GM23248 (cell line): ENCODE measurements at regions not wholly inside any gene's neighbourhood (a gene's known extent, or its start where the extent isn't known, plus 50 kb on each side); places are given as distances from the start of the nearest gene placed in this dataset.

Experiments used
- DNase-seq: peaks from one replicate; pipeline ENCODE4 v3.0.0-alpha.2; 2015
- H2AFZ ChIP-seq: fragments of 200-600 bp; sonication (generic); 2 replicates; pipeline ENCODE4 v1.6.1; 2016; ENCODE audit warnings: antibody characterized with exemption
- H3F3A ChIP-seq: fragments of 200-600 bp; sonication (generic); 2 replicates; pipeline ENCODE4 v1.6.1; 2016; ENCODE audit warnings: mild to moderate bottlenecking, antibody characterized with exemption, mixed run types; ENCODE audit not compliant: insufficient read depth
- H3K27ac ChIP-seq: fragments of 200-600 bp; sonication (generic); 2 replicates; pipeline ENCODE4 v1.5.1; 2016; ENCODE audit warnings: mild to moderate bottlenecking
- H3K27me3 ChIP-seq: fragments of 200-600 bp; sonication (generic); replicated peaks from 2 replicates; pipeline ENCODE4 v1.6.1; 2016; ENCODE audit warnings: mild to moderate bottlenecking; ENCODE audit not compliant: insufficient read depth
- H3K36me3 ChIP-seq: fragments of 200-600 bp; sonication (generic); 2 replicates; pipeline ENCODE4 v1.6.1; 2016; ENCODE audit warnings: low read depth, mild to moderate bottlenecking
- H3K4me1 ChIP-seq: fragments of 200-600 bp; sonication (generic); 2 replicates; pipeline ENCODE4 v1.6.1; 2016; ENCODE audit warnings: mild to moderate bottlenecking; ENCODE audit not compliant: insufficient read depth
- H3K4me2 ChIP-seq: fragments of 200-600 bp; sonication (generic); one replicate; pipeline ENCODE4 v1.6.1; 2016; ENCODE audit warnings: mild to moderate bottlenecking; ENCODE audit not compliant: unreplicated experiment
- H3K4me3 ChIP-seq: fragments of 200-600 bp; sonication (generic); 2 replicates; pipeline ENCODE4 v1.5.1; 2016; ENCODE audit warnings: mild to moderate bottlenecking
- H3K79me2 ChIP-seq: fragments of 200-600 bp; sonication (generic); 2 replicates; pipeline ENCODE4 v1.6.1; 2016; ENCODE audit warnings: mild to moderate bottlenecking; ENCODE audit not compliant: insufficient read depth
- H3K9ac ChIP-seq: fragments of 200-600 bp; sonication (generic); 2 replicates; pipeline ENCODE4 v1.6.1; 2016; ENCODE audit warnings: mild to moderate bottlenecking
- H3K9me2 ChIP-seq: fragments of 200-600 bp; sonication (generic); 2 replicates; pipeline ENCODE4 v1.6.1; 2016; ENCODE audit warnings: mixed run types, mild to moderate bottlenecking, moderate library complexity; ENCODE audit not compliant: insufficient read depth
- H3K9me3 ChIP-seq: fragments of 200-600 bp; sonication (generic); one replicate; pipeline ENCODE4 v1.6.1; 2017; ENCODE audit warnings: low read depth
- H4K20me1 ChIP-seq: fragments of 200-600 bp; sonication (generic); 2 replicates; pipeline ENCODE4 v1.6.0; 2016; ENCODE audit not compliant: insufficient read depth
- EZH2 ChIP-seq: fragments of 200-600 bp; sonication (generic); IDR thresholded peaks from 2 replicates; pipeline ENCODE4 v1.6.1; 2018; ENCODE audit warnings: antibody characterized with exemption, mild to moderate bottlenecking; ENCODE audit not compliant: insufficient read depth, poor library complexity, severe bottlenecking
- EZH2phosphoT487 ChIP-seq: fragments of 200-600 bp; sonication (generic); IDR thresholded peaks from 2 replicates; pipeline ENCODE4 v1.6.1; 2018; ENCODE audit warnings: antibody characterized with exemption, moderate library complexity, mild to moderate bottlenecking, low read depth; ENCODE audit not compliant: insufficient read depth
- WGBS, 2 experiments: methylation state at CpG; one replicate each; pipeline ENCODE4 v1.1.6; 2015 to 2017; ENCODE audit warnings: low lambda C conversion rate in 2 of 2, low coverage in 1 of 2; ENCODE audit errors: missing lambda C conversion rate in 2 of 2; 5-methylcytosine and 5-hydroxymethylcytosine counted together
- in situ Hi-C: fragments of 300-500 bp; cut with MboI; formaldehyde crosslinking; loops from 2 replicates; pipeline ENCODE4 v1.15.0; 2020

DNA sequence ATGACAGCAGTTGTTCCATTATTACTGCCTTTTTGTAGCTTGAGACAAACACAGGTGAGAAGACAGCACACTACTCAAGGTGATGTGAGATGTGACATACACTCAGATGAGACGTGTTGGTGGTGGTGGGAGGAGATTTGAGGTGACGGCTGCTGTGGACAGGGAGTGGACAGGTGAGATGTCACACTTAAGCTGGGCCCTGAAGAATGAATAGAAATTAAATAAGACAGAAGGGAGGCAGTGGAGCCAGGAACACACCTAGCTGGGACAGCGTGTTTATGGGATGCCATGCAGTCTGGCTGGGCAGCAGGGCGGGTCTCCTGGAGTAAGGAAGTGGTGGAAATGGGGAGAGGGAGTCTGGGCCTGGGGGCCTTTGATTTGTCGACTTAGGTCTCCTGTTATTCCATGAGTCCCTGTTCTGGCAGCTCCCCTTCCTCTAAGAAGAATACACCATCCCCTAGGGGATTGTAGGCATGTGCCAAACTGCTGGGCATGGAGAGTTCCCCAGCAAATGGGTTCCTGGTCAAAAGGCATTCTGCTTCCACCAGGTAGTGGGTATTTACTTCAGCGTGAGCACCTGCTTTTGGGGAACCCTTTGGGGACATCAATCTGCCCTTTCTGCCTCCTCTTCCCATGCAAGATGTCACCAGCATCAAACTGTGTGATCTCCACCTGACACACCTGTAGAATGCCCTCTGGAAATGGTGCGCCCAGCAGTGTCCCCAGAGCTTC, 71.2 kb upstream of the ESRRB start:
- no peaks in the 10 kb centered on the region for H3K4me1 ChIP-seq
- TF ChIP-seq EZH2, result no peak
- no peak for TF ChIP-seq EZH2phosphoT487
- in situ Hi-C loops, result no loop called here
- no peaks in the 10 kb centered on the region for H3K9me2 ChIP-seq
- WGBS, 2 experiments, result 43 to 47% methylated on average over 7 of the region's 7 CpGs
- H3K36me3 ChIP-seq, result no peaks in the 10 kb centered on the region
- H2AFZ ChIP-seq, result no peak overlapping the region
- DNase-seq, result no peak
- H4K20me1 ChIP-seq, result no peaks in the 10 kb centered on the region
- H3K27ac ChIP-seq, result no peak overlapping the region
- H3K9ac ChIP-seq, result no peak overlapping the region
- no peak overlapping the region for H3K4me2 ChIP-seq
- H3K9me3 ChIP-seq, result no peaks in the 10 kb centered on the region
- H3F3A ChIP-seq, result no peaks in the 10 kb centered on the region
- H3K4me3 ChIP-seq, result no peak overlapping the region
- 0 out of 2 replicates have a peak, but pooled peaks cover 1% of the 10 kb centered on the region for H3K27me3 ChIP-seq
- no peaks in the 10 kb centered on the region for H3K79me2 ChIP-seq

DNA sequence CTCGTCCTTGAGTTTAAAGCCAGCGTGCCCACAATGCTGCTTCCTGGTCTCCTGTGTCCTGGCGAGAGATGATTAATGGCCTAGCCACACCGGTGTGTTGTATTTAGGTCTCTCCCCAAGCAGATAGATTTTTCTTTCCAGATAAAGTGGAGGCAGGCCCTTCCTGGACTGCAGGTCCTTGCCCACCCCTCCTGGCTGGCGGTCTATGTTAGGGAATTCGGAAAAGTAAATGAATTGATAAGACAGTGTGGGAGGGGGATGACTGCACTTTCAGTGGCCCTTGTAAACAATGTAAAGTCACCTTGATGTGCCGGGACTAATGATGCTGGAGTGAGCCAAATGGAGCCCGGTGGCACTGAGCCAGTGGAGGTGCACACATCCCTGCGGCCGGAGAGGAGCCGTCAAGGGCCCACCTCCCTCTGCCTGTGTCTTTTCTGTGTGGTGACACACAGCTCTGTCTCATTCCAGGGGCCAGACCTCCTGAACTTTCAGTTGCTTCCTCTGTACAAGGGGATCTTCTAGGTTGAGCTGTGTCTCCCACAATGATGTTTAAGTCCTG, 70.6 kb upstream of the ESRRB start:
- 55 to 60% methylated on average over 11 of the region's 11 CpGs for WGBS, 2 experiments
- Histone ChIP-seq H3K27me3 (0 out of 2 replicates have a peak, but pooled peaks cover 8% of the 10 kb centered on the region), H3K9me3 (no peaks in the 10 kb centered on the region), H3K36me3 (no peaks in the 10 kb centered on the region), H3K79me2 (no peaks in the 10 kb centered on the region), H3K4me1 (no peaks in the 10 kb centered on the region), H4K20me1 (no peaks in the 10 kb centered on the region), H3K27ac (no peak overlapping the region), H3K4me3 (no peak overlapping the region), H2AFZ (no peak overlapping the region), H3K9ac (no peak overlapping the region), H3F3A (no peaks in the 10 kb centered on the region), H3K9me2 (no peaks in the 10 kb centered on the region), H3K4me2 (no peak overlapping the region)
- no peak for TF ChIP-seq EZH2
- TF ChIP-seq EZH2phosphoT487, result no peak
- no peak for DNase-seq
- in situ Hi-C loops, result no loop called here

DNA sequence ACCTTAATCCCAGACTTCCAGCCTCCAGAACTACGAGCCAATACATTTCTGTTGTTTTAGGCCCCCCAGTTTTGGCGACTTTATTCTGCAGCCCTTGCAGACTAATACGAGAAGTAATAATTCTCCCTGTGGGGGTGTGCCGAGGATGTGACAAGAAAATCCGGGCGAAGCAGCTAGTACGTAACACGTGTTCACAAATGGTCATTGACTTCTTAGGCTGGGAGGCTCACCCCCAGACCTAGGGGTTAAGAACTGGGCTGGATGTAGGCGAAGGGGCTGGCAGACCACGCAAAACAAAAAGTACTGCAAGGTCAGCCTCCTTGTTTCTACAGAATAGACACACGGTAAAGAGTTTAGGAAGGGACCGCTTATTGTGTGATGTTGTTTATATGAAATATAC, 69.8 kb upstream of the ESRRB start:
- in situ Hi-C loops, result no loop called here
- Histone ChIP-seq H3K9ac (no peak overlapping the region), H3K27ac (no peak overlapping the region), H3K36me3 (no peaks in the 10 kb centered on the region), H3K27me3 (peaks cover 14% of the 10 kb centered on the region; the same call in 1 of the 2 replicates), H3K4me2 (no peak overlapping the region), H3K4me3 (no peak overlapping the region), H4K20me1 (no peaks in the 10 kb centered on the region), H3K9me2 (no peaks in the 10 kb centered on the region), H3K79me2 (no peaks in the 10 kb centered on the region), H3K4me1 (no peaks in the 10 kb centered on the region), H3F3A (no peaks in the 10 kb centered on the region), H3K9me3 (no peaks in the 10 kb centered on the region), H2AFZ (no peak overlapping the region)
- WGBS, 2 experiments, result 58 to 62% methylated on average over 12 of the region's 12 CpGs
- no peak for TF ChIP-seq EZH2
- TF ChIP-seq EZH2phosphoT487, result no peak
- DNase-seq, result no peak

DNA sequence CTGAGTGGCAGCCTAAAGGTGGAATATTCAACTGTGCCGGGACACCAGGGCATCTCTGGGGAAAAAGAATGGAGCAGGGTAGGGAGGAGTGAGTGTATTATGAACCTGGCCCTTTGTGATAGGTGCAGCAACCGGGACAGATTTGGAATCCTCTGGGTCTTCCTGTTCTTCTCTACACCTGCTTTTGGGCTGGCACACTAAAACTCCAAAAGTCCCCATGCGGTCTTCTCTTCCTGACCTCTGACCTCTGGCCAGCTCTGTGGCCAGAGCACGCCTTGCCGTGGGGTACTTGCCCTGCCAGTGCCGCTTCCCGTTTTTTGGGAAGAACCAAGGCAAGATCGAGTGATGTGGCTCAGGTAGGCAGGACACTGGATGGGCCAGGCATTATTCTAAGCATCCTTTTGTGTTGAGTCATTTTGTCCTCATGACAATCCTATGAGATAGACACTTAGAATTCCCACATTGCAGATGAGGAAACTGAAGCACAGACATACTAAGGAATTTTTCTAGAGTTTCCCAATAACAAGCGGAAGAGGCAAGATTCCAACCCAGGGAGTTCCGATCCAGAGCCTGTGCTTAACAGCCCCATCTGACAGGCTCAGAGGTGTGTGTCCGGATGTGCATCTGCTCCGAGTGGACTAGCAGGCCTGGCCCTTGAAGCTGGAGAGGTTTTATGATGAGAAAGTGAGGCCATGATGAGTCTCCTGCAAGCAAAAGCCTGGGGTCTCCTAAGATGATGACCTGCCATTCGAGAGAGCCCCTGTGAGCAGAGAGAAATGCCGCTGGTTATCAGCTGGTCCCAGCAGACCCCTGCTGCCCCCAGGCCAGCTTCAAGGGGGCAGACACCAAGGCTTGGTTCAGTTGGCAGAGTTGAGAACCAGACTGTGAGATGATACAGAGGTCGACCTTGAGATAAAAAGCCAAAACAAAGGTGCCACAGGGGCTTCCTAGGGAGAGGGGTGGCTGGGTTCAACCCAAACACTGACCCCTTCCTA, 67.9 kb upstream of the ESRRB start:
- 67 to 73% methylated on average over 15 of the region's 15 CpGs for WGBS, 2 experiments
- TF ChIP-seq EZH2phosphoT487, result no peak
- DNase-seq, result no peak
- H4K20me1 ChIP-seq, result no peaks in the 10 kb centered on the region
- H3K27me3 ChIP-seq, result peaks cover 27% of the 10 kb centered on the region
- no peaks in the 10 kb centered on the region for H3F3A ChIP-seq
- no peaks in the 10 kb centered on the region for H3K79me2 ChIP-seq
- H3K4me2 ChIP-seq, result no peak overlapping the region
- H3K4me3 ChIP-seq, result no peak overlapping the region
- H3K27ac ChIP-seq, result no peak overlapping the region
- no peaks in the 10 kb centered on the region for H3K4me1 ChIP-seq
- H3K9ac ChIP-seq, result no peak overlapping the region
- no peak overlapping the region for H2AFZ ChIP-seq
- in situ Hi-C loops, result no loop called here
- H3K9me3 ChIP-seq, result no peaks in the 10 kb centered on the region
- no peaks in the 10 kb centered on the region for H3K36me3 ChIP-seq
- no peaks in the 10 kb centered on the region for H3K9me2 ChIP-seq
